GM06990 (cell line): ENCODE measurements at regions not wholly inside any gene's neighbourhood (a gene's known extent, or its start where the extent isn't known, plus 50 kb on each side); places are given as distances from the start of the nearest gene placed in this dataset.

Experiments
- DNase-seq: peaks from one replicate; pipeline ENCODE4 v3.0.0-alpha.2; 2011; ENCODE audit not compliant: insufficient read length; ENCODE audit errors: extremely low read depth
- H3K27me3 ChIP-seq: replicated peaks from 2 replicates; pipeline ENCODE4 v1.6.0; 2011; ENCODE audit warnings: low read length; ENCODE audit not compliant: control insufficient read depth, insufficient read depth
- H3K36me3 ChIP-seq: 2 replicates; pipeline ENCODE4 v1.5.1; 2011; ENCODE audit warnings: low read length; ENCODE audit not compliant: control insufficient read depth, insufficient read depth
- H3K4me3 ChIP-seq: replicated peaks from 2 replicates; pipeline ENCODE4 v1.5.1; 2011; ENCODE audit warnings: low read depth, mild to moderate bottlenecking, control low read depth, low read length
- TF ChIP-seq, protein P1 (sequence below): IDR thresholded peaks from 2 replicates; pipeline ENCODE4 v1.5.1; 2011; ENCODE audit warnings: low read length, control low read depth, mild to moderate bottlenecking, inconsistent platforms; ENCODE audit not compliant: insufficient read depth, poor library complexity, severe bottlenecking

DNA sequence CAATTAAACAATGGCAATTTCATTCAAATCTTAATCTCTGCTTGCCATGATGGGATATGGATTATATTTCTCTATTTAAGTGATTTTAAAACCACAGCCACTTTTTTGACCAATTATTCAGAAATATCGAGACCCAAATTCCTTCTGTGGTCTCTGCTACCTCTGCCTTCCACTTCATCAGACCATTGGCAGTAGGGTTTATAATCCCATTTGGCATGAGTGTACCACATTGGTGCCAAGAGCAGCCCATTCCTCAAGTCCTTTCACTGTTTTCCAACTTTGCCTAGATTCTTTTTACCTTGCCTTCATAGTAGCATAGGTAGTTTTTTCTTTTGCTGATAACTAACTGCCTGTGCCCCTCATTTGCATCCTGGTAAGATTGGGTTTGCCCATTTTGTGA, 319.9 kb downstream of the ARL4A start:
- Histone ChIP-seq H3K27me3 (no peaks in the 10 kb centered on the region), H3K4me3 (no peak overlapping the region), H3K36me3 (no peaks in the 10 kb centered on the region)
- no peak for DNase-seq
- TF ChIP-seq, protein P1, sequence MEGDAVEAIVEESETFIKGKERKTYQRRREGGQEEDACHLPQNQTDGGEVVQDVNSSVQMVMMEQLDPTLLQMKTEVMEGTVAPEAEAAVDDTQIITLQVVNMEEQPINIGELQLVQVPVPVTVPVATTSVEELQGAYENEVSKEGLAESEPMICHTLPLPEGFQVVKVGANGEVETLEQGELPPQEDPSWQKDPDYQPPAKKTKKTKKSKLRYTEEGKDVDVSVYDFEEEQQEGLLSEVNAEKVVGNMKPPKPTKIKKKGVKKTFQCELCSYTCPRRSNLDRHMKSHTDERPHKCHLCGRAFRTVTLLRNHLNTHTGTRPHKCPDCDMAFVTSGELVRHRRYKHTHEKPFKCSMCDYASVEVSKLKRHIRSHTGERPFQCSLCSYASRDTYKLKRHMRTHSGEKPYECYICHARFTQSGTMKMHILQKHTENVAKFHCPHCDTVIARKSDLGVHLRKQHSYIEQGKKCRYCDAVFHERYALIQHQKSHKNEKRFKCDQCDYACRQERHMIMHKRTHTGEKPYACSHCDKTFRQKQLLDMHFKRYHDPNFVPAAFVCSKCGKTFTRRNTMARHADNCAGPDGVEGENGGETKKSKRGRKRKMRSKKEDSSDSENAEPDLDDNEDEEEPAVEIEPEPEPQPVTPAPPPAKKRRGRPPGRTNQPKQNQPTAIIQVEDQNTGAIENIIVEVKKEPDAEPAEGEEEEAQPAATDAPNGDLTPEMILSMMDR: no peak

GRCh38 chr7:13009517-13009916, 322.1 kb downstream of the ARL4A start:
- H3K4me3 ChIP-seq: no peak overlapping the region
- H3K27me3 ChIP-seq: no peaks in the 10 kb centered on the region
- no peak for DNase-seq
- no peaks in the 10 kb centered on the region for H3K36me3 ChIP-seq
- TF ChIP-seq, protein P1: no peak

DNA sequence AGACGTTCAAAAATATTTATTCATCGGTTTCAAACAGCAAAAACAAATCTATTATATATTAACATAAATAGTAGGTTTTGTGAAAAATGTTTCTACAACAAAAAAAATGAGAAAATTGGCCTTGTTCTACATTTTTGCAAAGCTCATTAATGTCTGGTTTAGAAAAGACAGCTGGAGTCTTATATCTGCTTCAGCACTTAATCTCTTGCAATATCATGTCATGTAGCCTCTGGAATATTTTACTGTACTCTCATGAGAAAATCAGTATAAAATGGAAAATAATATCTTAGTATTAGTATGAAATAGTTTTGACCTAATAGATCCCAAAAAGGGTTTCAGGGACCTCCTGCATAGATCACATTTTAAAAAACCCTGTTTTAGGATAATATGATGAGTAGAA, 326.6 kb downstream of the ARL4A start:
- no peaks in the 10 kb centered on the region for H3K36me3 ChIP-seq
- no peak overlapping the region for H3K4me3 ChIP-seq
- no peaks in the 10 kb centered on the region for H3K27me3 ChIP-seq
- TF ChIP-seq, protein P1: no peak
- DNase-seq: no peak

GRCh38 chr7:13016036-13016581, 328.7 kb downstream of the ARL4A start:
- TF ChIP-seq, protein P1: no peak
- DNase-seq: no peak
- Histone ChIP-seq H3K4me3 (no peak overlapping the region), H3K36me3 (no peaks in the 10 kb centered on the region), H3K27me3 (no peaks in the 10 kb centered on the region)

DNA sequence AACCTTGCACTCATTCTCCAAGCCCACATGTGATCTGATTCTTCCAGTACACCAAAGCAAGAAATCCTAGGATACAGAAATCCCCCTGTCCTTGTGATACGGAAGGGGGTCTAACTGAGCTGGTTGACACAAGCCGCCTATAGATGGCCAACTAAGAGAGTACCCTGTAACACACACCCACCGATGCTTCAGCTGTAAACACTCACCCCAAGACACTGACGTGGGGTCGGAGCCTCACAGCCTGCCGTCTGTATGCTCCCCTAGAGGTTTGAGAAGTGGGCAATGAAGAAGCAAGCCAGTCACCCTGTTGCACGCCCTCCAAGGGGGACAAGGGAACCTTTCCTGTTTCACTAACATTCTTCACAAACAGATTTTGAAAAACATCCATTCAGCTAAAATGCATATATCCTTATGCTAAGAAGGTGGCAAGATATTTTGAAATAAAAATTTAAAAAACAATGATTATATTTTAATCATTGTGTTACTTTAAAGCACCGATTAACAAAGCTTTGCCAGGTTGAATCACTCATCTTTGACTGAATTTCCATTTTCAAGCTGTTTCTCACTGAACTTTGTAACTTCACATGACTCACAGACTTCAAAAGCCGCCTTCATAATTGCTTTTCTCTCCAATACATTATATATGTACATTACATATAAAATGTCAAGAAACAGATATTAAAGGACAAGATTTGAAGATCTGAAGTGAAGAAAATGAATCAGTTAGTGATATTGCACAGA, 329.3 kb downstream of the ARL4A start:
- Histone ChIP-seq H3K36me3 (no peaks in the 10 kb centered on the region), H3K4me3 (no peak overlapping the region), H3K27me3 (no peaks in the 10 kb centered on the region)
- DNase-seq: no peak
- TF ChIP-seq, protein P1: no peak
